HL-60/S4 treated with phorbol 12-myristate 13-acetate at 8.2 ng/mL for 4 days and 3 days (cell line): ENCODE measurements at regions not wholly inside any gene's neighbourhood (a gene's known extent, or its start where the extent isn't known, plus 50 kb on each side); places are given as distances from the start of the nearest gene placed in this dataset.

Source experiments
- in situ Hi-C: fragments of 300-500 bp; cut with MboI; formaldehyde crosslinking; loops from 2 replicates; pipeline ENCODE4 v1.15.0; 2022; ENCODE audit warnings: low sequenced_read_pairs

- in situ Hi-C loops = no loop called here
These were observed 345.8 kb upstream of the CCDC196 start for GRCh38 chr14:66140213-66140918.

- in situ Hi-C loops = no loop called here
These were observed 345.2 kb upstream of the CCDC196 start for GRCh38 chr14:66140963-66141362.

GRCh38 chr14:66141733-66142132, 344.4 kb upstream of the CCDC196 start:
- in situ Hi-C loops = no loop called here

GRCh38 chr14:66143387-66144112, 342.6 kb upstream of the CCDC196 start:
- in situ Hi-C loops = no loop called here

- in situ Hi-C loops = no loop called here
These were observed 333.9 kb upstream of the CCDC196 start for GRCh38 chr14:66152302-66152701.

- in situ Hi-C loops = no loop called here
These were observed 333.4 kb upstream of the CCDC196 start for GRCh38 chr14:66152747-66153146.

GRCh38 chr14:66163023-66163422, 323.1 kb upstream of the CCDC196 start:
- in situ Hi-C loops = no loop called here

- in situ Hi-C loops = no loop called here
These were observed 320.8 kb upstream of the CCDC196 start for GRCh38 chr14:66165337-66165736.

GRCh38 chr14:66174453-66174891, 311.7 kb upstream of the CCDC196 start:
- in situ Hi-C loops = no loop called here

GRCh38 chr14:66177935-66178334, 308.2 kb upstream of the CCDC196 start:
- in situ Hi-C loops = no loop called here

GRCh38 chr14:66196670-66197069, 289.5 kb upstream of the CCDC196 start:
- in situ Hi-C loops = no loop called here

GRCh38 chr14:66197276-66197675, 288.9 kb upstream of the CCDC196 start:
- in situ Hi-C loops = no loop called here

- in situ Hi-C loops = no loop called here
These were observed 279.6 kb upstream of the CCDC196 start for GRCh38 chr14:66206554-66206953.

GRCh38 chr14:66216763-66217162, 269.4 kb upstream of the CCDC196 start:
- in situ Hi-C loops = no loop called here

- in situ Hi-C loops = no loop called here
These were observed 266.3 kb upstream of the CCDC196 start for GRCh38 chr14:66219886-66220285.

- in situ Hi-C loops = no loop called here
These were observed 261.5 kb upstream of the CCDC196 start for GRCh38 chr14:66224492-66225178.

- in situ Hi-C loops = no loop called here
These were observed 260.8 kb upstream of the CCDC196 start for GRCh38 chr14:66225337-66225736.

GRCh38 chr14:66228267-66228970, 257.8 kb upstream of the CCDC196 start:
- in situ Hi-C loops = no loop called here

- in situ Hi-C loops = no loop called here
These were observed 254.4 kb upstream of the CCDC196 start for GRCh38 chr14:66231820-66232219.

GRCh38 chr14:66233591-66233990, 252.6 kb upstream of the CCDC196 start:
- in situ Hi-C loops = no loop called here

GRCh38 chr14:66234411-66234810, 251.8 kb upstream of the CCDC196 start:
- in situ Hi-C loops = no loop called here
